ENCODE measurements at regions not wholly inside any gene's neighbourhood (a gene's known extent, or its start where the extent isn't known, plus 50 kb on each side); places are given as distances from the start of the nearest gene placed in this dataset.
A peak's percentile ranks its signal among the peaks of the same experiment; 100 is the strongest.
"Not testable (repeated sequence)": the region's sequence is repeated elsewhere in the genome, so short reads cannot be mapped to it uniquely, and the experiment has no call there.

- Histone ChIP-seq H3K4me1 (ENCODE audit: control insufficient read depth, insufficient read depth, low read length) (no peaks in the 10 kb centered on the region), H3K9me3 (ENCODE audit: control insufficient read depth, insufficient read depth, low read depth, low read length) (no peaks in the 10 kb centered on the region), H3K36me3 (ENCODE audit: control insufficient read depth, insufficient read depth, low read length) (no peaks in the 10 kb centered on the region), H3K27me3 (ENCODE audit: control insufficient read depth, insufficient read depth, low read length) (no peaks in the 10 kb centered on the region; the same call in 1 of the 2 replicates), H3K4me3 (ENCODE audit: low read depth in 2 of 2, low read length in 2 of 2) (no peak overlapping the region), H3K27ac (ENCODE audit: low read length) (no peak overlapping the region)
- no peak for TF ChIP-seq SIN3A (IDR thresholded peaks at IDR 0.05; ENCODE audit: borderline replicate concordance, insufficient read depth, low read depth, low read length)
- no TSS peak for BruUV-seq (replicated peaks)
- ChIA-PET CTCF (no interaction called here), POLR2A (no interaction called here)
- ATAC-seq (no peak; the same call in 1 of the 2 replicates), DNase-seq (ENCODE audit: low read depth, low spot score) (no peak)
- in situ Hi-C loops (cut with HindIII; ENCODE audit: low pct_unique_long_range_greater_than_20kb, low sequenced_read_pairs) = no loop called here
- intact Hi-C loops (cut with micrococcal nuclease; ENCODE audit: unreplicated experiment) = no loop called here
These were observed 66.9 kb downstream of the RNF187 start for GRCh38 chr1:228554107-228554506.

GRCh38 chr1:228555074-228555994 lies 68.2 kb downstream of the RNF187 start:
- peak; percentile 47 for ATAC-seq
- intact Hi-C loops (cut with micrococcal nuclease; ENCODE audit: unreplicated experiment) (no loop called here), in situ Hi-C loops (cut with HindIII; ENCODE audit: low pct_unique_long_range_greater_than_20kb, low sequenced_read_pairs) (no loop called here)
- Histone ChIP-seq H3K36me3 (ENCODE audit: control insufficient read depth, insufficient read depth, low read length) (no peaks in the 10 kb centered on the region), H3K27me3 (ENCODE audit: control insufficient read depth, insufficient read depth, low read length) (no peaks in the 10 kb centered on the region; the same call in 1 of the 2 replicates), H3K4me3 (ENCODE audit: low read depth in 2 of 2, low read length in 2 of 2) (no peak overlapping the region), H3K27ac (ENCODE audit: low read length) (no peak overlapping the region), H3K4me1 (ENCODE audit: control insufficient read depth, insufficient read depth, low read length) (no peaks in the 10 kb centered on the region), H3K9me3 (ENCODE audit: control insufficient read depth, insufficient read depth, low read depth, low read length) (no peaks in the 10 kb centered on the region)
- DNase-seq (ENCODE audit: low read depth, low spot score) = no peak
- CTCF ChIA-PET = no interaction called here
- TF ChIP-seq POLR2AphosphoS5 (IDR thresholded peaks at IDR 0.05; ENCODE audit: low read depth, low read length) = no peak
- TF ChIP-seq SIN3A (IDR thresholded peaks at IDR 0.05; ENCODE audit: borderline replicate concordance, insufficient read depth, low read depth, low read length) = no peak
- TF ChIP-seq CTCF (IDR thresholded peaks at IDR 0.05) = no peak
- TF ChIP-seq REST (IDR thresholded peaks at IDR 0.05; ENCODE audit: insufficient read depth in 1 of 2, low read depth in 2 of 2, low read length in 1 of 2) = no peak
- no peak for TF ChIP-seq TCF7L2 (IDR thresholded peaks at IDR 0.05; ENCODE audit: low read depth, low read length)
- no TSS peak for BruUV-seq (replicated peaks)
- POLR2A ChIA-PET = no interaction called here

GRCh38 chr1:228556634-228557430 lies 69.7 kb downstream of the RNF187 start:
- POLR2A ChIA-PET; H3K27me3 ChIP-seq (ENCODE audit: control insufficient read depth, insufficient read depth, low read length); H3K36me3 ChIP-seq (ENCODE audit: control insufficient read depth, insufficient read depth, low read length); H3K27ac ChIP-seq (ENCODE audit: low read length); intact Hi-C loops (cut with micrococcal nuclease; ENCODE audit: unreplicated experiment); BruUV-seq (replicated peaks); ATAC-seq; DNase-seq (ENCODE audit: low read depth, low spot score); H3K9me3 ChIP-seq (ENCODE audit: control insufficient read depth, insufficient read depth, low read depth, low read length); CTCF ChIA-PET; H3K4me1 ChIP-seq (ENCODE audit: control insufficient read depth, insufficient read depth, low read length); in situ Hi-C loops (cut with HindIII; ENCODE audit: low pct_unique_long_range_greater_than_20kb, low sequenced_read_pairs): not testable (repeated sequence)
- 0 out of 4 replicates have a peak overlapping the region, but pooled peaks of 1 of the 2 experiments have one; percentile 11 for H3K4me3 ChIP-seq (ENCODE audit: low read depth in 2 of 2, low read length in 2 of 2)

Data from Panc1 (cell line).